ENCODE measurements at regions not wholly inside any gene's neighbourhood (a gene's known extent, or its start where the extent isn't known, plus 50 kb on each side); places are given as distances from the start of the nearest gene placed in this dataset.

- TF ChIP-seq CTCF (IDR thresholded peaks at IDR 0.05) (no peak), EZH2 (IDR thresholded peaks at IDR 0.05) (no peak), EZH2phosphoT487 (IDR thresholded peaks at IDR 0.05) (no peak)
Measured at GRCh38 chr7:41584746-41585145, 118.1 kb downstream of the INHBA start.

Data from neural progenitor cell (in vitro differentiated cells).